CD4-positive, alpha-beta T cell (primary cell): ENCODE measurements at regions not wholly inside any gene's neighbourhood (a gene's known extent, or its start where the extent isn't known, plus 50 kb on each side); places are given as distances from the start of the nearest gene placed in this dataset.

Experiments
- ATAC-seq: fragments of 200-7000 bp; cut with Tn5 transposase; one replicate; pipeline ENCODE4 v1.10.0; 2022; ENCODE audit warnings: mild to moderate bottlenecking; ENCODE audit not compliant: poor library complexity
- CTCF ChIA-PET: fragments of 350-600 bp; sonication (Branson Sonifier 250); formaldehyde crosslinking; loops from one replicate; lab custom pipeline; 2021; ENCODE audit warnings: antibody characterized with exemption, inconsistent platforms; lab: Charles Lee
- POLR2A ChIA-PET: fragments of 350-600 bp; sonication (Branson Sonifier 250); formaldehyde crosslinking; loops from one replicate; lab custom pipeline; 2021; ENCODE audit warnings: antibody characterized with exemption, inconsistent platforms; lab: Charles Lee
- DNase-seq, 14 experiments: peaks; one replicate each; pipeline ENCODE4 v3.0.0-alpha.2; 2013 to 2020; ENCODE audit warnings: mixed read lengths in 2 of 14
- H3K27ac ChIP-seq, 2 donors: one replicate each; pipeline versions ENCODE4 v1.5.1 to v1.7.0; 2013; ENCODE audit warnings: low read length in 2 of 2, low read depth in 1 of 2, mild to moderate bottlenecking in 1 of 2
- H3K27me3 ChIP-seq, 2 experiments: 1 replicate in 1 of 2; 2 replicates in 1 of 2; pipeline versions ENCODE4 v1.6.1 to v1.7.0; 2013; ENCODE audit warnings: low read length in 2 of 2, control low read depth in 1 of 2, mild to moderate bottlenecking in 1 of 2, moderate library complexity in 1 of 2; ENCODE audit not compliant: insufficient read depth in 2 of 2, control insufficient read depth in 1 of 2
- H3K36me3 ChIP-seq: one replicate; pipeline ENCODE4 v1.6.1; 2013; ENCODE audit warnings: low read length, control low read depth; ENCODE audit not compliant: insufficient read depth
- H3K4me1 ChIP-seq: one replicate; pipeline ENCODE4 v1.6.1; 2013; ENCODE audit warnings: low read length, control low read depth; ENCODE audit not compliant: insufficient read depth
- H3K4me3 ChIP-seq: one replicate; pipeline ENCODE4 v1.5.1; 2013; ENCODE audit warnings: mild to moderate bottlenecking, low read length, moderate library complexity
- H3K9me3 ChIP-seq, 2 experiments: 1 replicate in 1 of 2; 2 replicates in 1 of 2; pipeline versions ENCODE4 v1.6.1 to v1.7.0; 2013; ENCODE audit warnings: low read length in 2 of 2, mild to moderate bottlenecking in 2 of 2, control low read depth in 1 of 2, moderate library complexity in 1 of 2; ENCODE audit not compliant: control insufficient read depth in 1 of 2, insufficient read depth in 1 of 2
- H3K27ac Mint-ChIP-seq: one replicate; pipeline ENCODE4 v1.8.0; 2020; ENCODE audit warnings: mixed read lengths
- H3K27me3 Mint-ChIP-seq: one replicate; pipeline ENCODE4 v1.8.0; 2021; ENCODE audit warnings: mixed read lengths
- H3K36me3 Mint-ChIP-seq: one replicate; pipeline ENCODE4 v1.8.0; 2021; ENCODE audit warnings: low read depth, mixed read lengths
- H3K4me1 Mint-ChIP-seq: one replicate; pipeline ENCODE4 v1.8.0; 2021; ENCODE audit warnings: low read depth, mixed read lengths
- H3K4me3 Mint-ChIP-seq: one replicate; pipeline ENCODE4 v1.8.0; 2020; ENCODE audit warnings: mild to moderate bottlenecking, mixed read lengths
- H3K9me3 Mint-ChIP-seq: one replicate; pipeline ENCODE4 v1.8.0; 2020; ENCODE audit warnings: mixed read lengths
- intact Hi-C, 2 experiments: fragments of 100-400 bp; cut with DNase I in 1 of 2; cut with micrococcal nuclease in 1 of 2; formaldehyde crosslinking; loops; one replicate each; pipeline versions ENCODE4 v1.15.1 to v1.9.0; 2023 to 2025; cut with DNase I, micrococcal nuclease
- TF ChIP-seq, protein P1 (sequence below): fragments of 200-600 bp; IDR thresholded peaks from one replicate; pipeline ENCODE4 v1.8.0; 2022; ENCODE audit warnings: antibody characterized with exemption, mild to moderate bottlenecking

DNA sequence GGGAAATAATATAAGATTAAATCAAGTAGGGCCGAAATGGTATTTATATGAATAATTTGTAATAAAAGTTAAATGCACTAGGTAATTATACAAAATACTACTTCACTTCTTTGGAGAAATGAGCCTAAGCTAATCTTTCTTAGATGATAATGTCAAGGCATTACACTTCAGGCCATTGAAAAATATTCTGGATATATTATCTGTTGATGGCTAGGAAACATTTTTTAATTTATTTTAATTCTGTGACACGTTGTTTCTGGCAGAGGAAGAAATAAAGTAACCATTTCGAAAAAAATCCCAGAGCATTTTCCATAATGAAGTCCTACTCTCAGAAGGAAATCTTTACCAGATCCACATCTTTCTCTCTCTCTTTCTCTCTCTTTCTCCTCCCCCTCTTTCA lies 133.9 kb downstream of the MMUT start:
- H3K4me1 ChIP-seq, result no peaks in the 10 kb centered on the region
- no peak for DNase-seq
- no peaks in the 10 kb centered on the region for H3K36me3 Mint-ChIP-seq

DNA sequence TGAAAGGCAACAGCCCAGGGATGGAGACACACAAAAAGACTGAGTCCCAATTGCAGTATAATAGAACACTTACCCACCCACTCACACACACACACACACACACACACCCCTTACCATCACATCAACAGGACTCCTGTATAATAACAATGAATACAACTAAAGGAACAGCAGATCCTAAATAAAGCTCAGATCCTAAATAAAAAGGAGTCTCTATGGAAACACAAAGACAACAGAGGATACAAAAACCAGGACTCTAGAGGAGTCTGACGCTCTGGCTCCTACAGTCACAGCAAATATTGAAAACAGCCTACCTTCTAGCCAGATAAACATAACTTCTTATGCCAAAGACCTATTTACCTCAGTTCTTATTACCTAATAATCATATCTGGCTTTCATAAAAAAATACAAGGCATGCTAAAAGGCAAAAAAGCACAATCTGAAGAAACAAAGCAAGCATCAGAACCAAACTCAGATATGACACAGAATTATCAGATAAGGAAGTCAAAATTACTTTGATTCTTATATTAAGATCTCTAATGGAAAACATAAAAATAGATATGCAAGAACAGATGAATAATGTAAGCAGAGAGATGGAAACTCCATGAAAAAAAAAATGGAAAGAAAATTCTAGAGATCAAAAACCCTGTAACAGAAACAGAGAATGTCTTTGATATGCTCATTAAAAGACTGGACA lies 134.9 kb downstream of the MMUT start:
- no peaks in the 10 kb centered on the region for H3K36me3 ChIP-seq
- Mint-ChIP-seq H3K27me3 (no peaks in the 10 kb centered on the region), H3K9me3 (peaks cover 2% of the 10 kb centered on the region), H3K36me3 (no peaks in the 10 kb centered on the region), H3K4me3 (no peak overlapping the region), H3K27ac (no peak overlapping the region), H3K4me1 (no peaks in the 10 kb centered on the region)
- no peaks in the 10 kb centered on the region for H3K27me3 ChIP-seq
- intact Hi-C loops, result no loop called here
- H3K4me3 ChIP-seq, result no peak overlapping the region
- H3K4me1 ChIP-seq, result no peaks in the 10 kb centered on the region
- no peak for DNase-seq
- no peaks in the 10 kb centered on the region for H3K9me3 ChIP-seq
- no peak overlapping the region for H3K27ac ChIP-seq
- ChIA-PET CTCF (no interaction called here), POLR2A (no interaction called here)
- TF ChIP-seq, protein P1, sequence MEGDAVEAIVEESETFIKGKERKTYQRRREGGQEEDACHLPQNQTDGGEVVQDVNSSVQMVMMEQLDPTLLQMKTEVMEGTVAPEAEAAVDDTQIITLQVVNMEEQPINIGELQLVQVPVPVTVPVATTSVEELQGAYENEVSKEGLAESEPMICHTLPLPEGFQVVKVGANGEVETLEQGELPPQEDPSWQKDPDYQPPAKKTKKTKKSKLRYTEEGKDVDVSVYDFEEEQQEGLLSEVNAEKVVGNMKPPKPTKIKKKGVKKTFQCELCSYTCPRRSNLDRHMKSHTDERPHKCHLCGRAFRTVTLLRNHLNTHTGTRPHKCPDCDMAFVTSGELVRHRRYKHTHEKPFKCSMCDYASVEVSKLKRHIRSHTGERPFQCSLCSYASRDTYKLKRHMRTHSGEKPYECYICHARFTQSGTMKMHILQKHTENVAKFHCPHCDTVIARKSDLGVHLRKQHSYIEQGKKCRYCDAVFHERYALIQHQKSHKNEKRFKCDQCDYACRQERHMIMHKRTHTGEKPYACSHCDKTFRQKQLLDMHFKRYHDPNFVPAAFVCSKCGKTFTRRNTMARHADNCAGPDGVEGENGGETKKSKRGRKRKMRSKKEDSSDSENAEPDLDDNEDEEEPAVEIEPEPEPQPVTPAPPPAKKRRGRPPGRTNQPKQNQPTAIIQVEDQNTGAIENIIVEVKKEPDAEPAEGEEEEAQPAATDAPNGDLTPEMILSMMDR, result no peak
- no peak for ATAC-seq

More for the DNA sequence above, 133.9 kb downstream of the MMUT start:
- intact Hi-C loops, result no loop called here
- Mint-ChIP-seq H3K4me1 (no peaks in the 10 kb centered on the region), H3K9me3 (peaks cover 2% of the 10 kb centered on the region), H3K4me3 (no peak overlapping the region), H3K27ac (no peak overlapping the region), H3K27me3 (no peaks in the 10 kb centered on the region)
- Histone ChIP-seq H3K27ac (no peak overlapping the region), H3K9me3 (no peaks in the 10 kb centered on the region), H3K4me3 (no peak overlapping the region), H3K36me3 (no peaks in the 10 kb centered on the region), H3K27me3 (no peaks in the 10 kb centered on the region)
- TF ChIP-seq, protein P1, result no peak
- no peak for ATAC-seq
- POLR2A ChIA-PET, result no interaction called here
- CTCF ChIA-PET, result no interaction called here

DNA sequence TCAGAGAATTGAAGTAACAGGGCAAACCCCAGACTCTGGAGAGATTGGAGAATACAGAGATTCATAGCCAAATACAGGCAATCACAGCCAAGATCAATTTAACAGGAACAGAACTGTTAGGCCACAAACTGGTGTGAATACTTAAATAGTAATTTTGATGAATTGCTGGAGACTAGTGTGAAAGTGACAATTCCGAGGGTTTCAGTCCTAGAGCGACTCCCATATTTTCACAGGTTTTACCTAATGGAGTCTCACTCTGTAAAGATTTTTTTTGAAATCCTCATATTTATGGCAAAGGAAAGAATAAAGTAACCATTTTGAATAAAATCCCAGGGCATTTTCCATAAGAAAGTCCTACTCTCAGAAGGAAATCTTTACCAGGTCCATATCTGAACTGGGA lies 135.5 kb downstream of the MMUT start:
- CTCF ChIA-PET, result no interaction called here
- POLR2A ChIA-PET, result no interaction called here
- Mint-ChIP-seq H3K4me3 (no peak overlapping the region), H3K4me1 (no peaks in the 10 kb centered on the region), H3K27ac (no peak overlapping the region), H3K36me3 (no peaks in the 10 kb centered on the region), H3K9me3 (peaks cover 2% of the 10 kb centered on the region), H3K27me3 (no peaks in the 10 kb centered on the region)
- TF ChIP-seq, protein P1, result no peak
- no peak overlapping the region for H3K4me3 ChIP-seq
- intact Hi-C loops, result no loop called here
- H3K27me3 ChIP-seq, result no peaks in the 10 kb centered on the region
- no peaks in the 10 kb centered on the region for H3K36me3 ChIP-seq
- no peak for ATAC-seq
- no peak for DNase-seq
- no peak overlapping the region for H3K27ac ChIP-seq
- no peaks in the 10 kb centered on the region for H3K4me1 ChIP-seq
- H3K9me3 ChIP-seq, result no peaks in the 10 kb centered on the region
